ENCODE measurements at regions not wholly inside any gene's neighbourhood (a gene's known extent, or its start where the extent isn't known, plus 50 kb on each side); places are given as distances from the start of the nearest gene placed in this dataset.

DNA sequence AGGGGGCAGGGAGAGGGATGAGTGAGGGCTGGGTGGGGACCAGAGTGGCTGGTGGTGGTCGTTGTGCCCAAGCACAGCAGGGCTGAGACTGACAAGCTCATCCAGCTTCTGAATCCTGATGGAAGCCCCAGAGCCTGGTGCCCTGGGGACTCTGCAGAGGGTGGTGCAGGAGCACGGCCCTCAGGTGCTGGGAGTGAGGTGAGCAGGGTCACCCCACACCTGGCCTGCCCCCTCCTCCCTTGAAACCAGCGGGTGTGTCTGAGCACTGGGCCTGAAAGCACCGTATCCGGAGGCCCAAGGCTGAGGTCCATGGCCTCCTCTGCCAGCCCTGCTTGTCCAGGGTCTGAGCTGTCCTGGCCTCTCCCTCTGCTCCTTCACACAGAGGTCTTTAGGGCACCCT is 218.2 kb downstream of the ZNF248 start:
- TF ChIP-seq RAD21 (IDR thresholded peaks at IDR 0.05) (no peak), FOXA1 (IDR thresholded peaks at IDR 0.05) (no peak), JUND (IDR thresholded peaks at IDR 0.05) (no peak), TAF1 (conservative IDR thresholded peaks at IDR 0.05) (no peak), EGR1 (IDR thresholded peaks at IDR 0.05; ENCODE audit: low read depth in 2 of 2) (no peak)
- TF ChIP-seq, protein P1, sequence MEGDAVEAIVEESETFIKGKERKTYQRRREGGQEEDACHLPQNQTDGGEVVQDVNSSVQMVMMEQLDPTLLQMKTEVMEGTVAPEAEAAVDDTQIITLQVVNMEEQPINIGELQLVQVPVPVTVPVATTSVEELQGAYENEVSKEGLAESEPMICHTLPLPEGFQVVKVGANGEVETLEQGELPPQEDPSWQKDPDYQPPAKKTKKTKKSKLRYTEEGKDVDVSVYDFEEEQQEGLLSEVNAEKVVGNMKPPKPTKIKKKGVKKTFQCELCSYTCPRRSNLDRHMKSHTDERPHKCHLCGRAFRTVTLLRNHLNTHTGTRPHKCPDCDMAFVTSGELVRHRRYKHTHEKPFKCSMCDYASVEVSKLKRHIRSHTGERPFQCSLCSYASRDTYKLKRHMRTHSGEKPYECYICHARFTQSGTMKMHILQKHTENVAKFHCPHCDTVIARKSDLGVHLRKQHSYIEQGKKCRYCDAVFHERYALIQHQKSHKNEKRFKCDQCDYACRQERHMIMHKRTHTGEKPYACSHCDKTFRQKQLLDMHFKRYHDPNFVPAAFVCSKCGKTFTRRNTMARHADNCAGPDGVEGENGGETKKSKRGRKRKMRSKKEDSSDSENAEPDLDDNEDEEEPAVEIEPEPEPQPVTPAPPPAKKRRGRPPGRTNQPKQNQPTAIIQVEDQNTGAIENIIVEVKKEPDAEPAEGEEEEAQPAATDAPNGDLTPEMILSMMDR (IDR thresholded peaks at IDR 0.05; ENCODE audit: low read depth, low read length, missing input control): no peak
- TF ChIP-seq, protein P2, sequence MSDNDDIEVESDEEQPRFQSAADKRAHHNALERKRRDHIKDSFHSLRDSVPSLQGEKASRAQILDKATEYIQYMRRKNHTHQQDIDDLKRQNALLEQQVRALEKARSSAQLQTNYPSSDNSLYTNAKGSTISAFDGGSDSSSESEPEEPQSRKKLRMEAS (IDR thresholded peaks at IDR 0.05): no peak
- TF ChIP-seq, protein P3, sequence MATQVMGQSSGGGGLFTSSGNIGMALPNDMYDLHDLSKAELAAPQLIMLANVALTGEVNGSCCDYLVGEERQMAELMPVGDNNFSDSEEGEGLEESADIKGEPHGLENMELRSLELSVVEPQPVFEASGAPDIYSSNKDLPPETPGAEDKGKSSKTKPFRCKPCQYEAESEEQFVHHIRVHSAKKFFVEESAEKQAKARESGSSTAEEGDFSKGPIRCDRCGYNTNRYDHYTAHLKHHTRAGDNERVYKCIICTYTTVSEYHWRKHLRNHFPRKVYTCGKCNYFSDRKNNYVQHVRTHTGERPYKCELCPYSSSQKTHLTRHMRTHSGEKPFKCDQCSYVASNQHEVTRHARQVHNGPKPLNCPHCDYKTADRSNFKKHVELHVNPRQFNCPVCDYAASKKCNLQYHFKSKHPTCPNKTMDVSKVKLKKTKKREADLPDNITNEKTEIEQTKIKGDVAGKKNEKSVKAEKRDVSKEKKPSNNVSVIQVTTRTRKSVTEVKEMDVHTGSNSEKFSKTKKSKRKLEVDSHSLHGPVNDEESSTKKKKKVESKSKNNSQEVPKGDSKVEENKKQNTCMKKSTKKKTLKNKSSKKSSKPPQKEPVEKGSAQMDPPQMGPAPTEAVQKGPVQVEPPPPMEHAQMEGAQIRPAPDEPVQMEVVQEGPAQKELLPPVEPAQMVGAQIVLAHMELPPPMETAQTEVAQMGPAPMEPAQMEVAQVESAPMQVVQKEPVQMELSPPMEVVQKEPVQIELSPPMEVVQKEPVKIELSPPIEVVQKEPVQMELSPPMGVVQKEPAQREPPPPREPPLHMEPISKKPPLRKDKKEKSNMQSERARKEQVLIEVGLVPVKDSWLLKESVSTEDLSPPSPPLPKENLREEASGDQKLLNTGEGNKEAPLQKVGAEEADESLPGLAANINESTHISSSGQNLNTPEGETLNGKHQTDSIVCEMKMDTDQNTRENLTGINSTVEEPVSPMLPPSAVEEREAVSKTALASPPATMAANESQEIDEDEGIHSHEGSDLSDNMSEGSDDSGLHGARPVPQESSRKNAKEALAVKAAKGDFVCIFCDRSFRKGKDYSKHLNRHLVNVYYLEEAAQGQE (IDR thresholded peaks at IDR 0.05): no peak

All from liver (tissue), 3 donors.